GM12865 (cell line): ENCODE measurements at regions not wholly inside any gene's neighbourhood (a gene's known extent, or its start where the extent isn't known, plus 50 kb on each side); places are given as distances from the start of the nearest gene placed in this dataset.

Experiments used
- DNase-seq: peaks from one replicate; pipeline ENCODE4 v3.0.0; 2010; ENCODE audit warnings: low read depth
- H3K4me3 ChIP-seq: 2 replicates; pipeline ENCODE4 v1.5.1; 2011; ENCODE audit warnings: mild to moderate bottlenecking, low read depth, low read length, control low read depth
- TF ChIP-seq, protein P1 (sequence below): IDR thresholded peaks from 2 replicates; pipeline ENCODE4 v1.5.1; 2011; ENCODE audit warnings: low read length, control low read depth, low read depth, inconsistent platforms; ENCODE audit not compliant: insufficient read depth; ENCODE audit errors: missing control alignments

DNA sequence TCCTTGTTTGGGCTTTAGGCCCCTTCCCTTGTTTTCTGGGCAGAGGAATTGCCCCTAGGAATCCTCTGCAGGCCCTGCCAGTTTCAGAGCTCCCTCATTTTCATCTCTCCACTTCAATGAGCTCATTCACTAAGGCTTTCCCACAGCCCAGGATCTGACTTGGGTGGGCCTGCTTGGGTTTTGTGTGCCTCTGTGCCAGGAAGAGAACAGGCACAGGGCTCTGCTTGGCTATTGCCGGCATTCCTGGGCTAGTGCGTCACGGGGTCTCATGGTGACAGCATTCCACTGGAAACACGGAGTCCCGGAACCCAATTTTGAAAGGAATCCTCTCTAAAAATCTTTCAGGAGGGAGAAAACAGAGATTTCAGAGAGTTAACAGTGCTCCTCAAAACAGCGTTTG is 150.5 kb downstream of the VCX3A start:
- DNase-seq = no peak
- no peak overlapping the region for H3K4me3 ChIP-seq
- TF ChIP-seq, protein P1, sequence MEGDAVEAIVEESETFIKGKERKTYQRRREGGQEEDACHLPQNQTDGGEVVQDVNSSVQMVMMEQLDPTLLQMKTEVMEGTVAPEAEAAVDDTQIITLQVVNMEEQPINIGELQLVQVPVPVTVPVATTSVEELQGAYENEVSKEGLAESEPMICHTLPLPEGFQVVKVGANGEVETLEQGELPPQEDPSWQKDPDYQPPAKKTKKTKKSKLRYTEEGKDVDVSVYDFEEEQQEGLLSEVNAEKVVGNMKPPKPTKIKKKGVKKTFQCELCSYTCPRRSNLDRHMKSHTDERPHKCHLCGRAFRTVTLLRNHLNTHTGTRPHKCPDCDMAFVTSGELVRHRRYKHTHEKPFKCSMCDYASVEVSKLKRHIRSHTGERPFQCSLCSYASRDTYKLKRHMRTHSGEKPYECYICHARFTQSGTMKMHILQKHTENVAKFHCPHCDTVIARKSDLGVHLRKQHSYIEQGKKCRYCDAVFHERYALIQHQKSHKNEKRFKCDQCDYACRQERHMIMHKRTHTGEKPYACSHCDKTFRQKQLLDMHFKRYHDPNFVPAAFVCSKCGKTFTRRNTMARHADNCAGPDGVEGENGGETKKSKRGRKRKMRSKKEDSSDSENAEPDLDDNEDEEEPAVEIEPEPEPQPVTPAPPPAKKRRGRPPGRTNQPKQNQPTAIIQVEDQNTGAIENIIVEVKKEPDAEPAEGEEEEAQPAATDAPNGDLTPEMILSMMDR = no peak

DNA sequence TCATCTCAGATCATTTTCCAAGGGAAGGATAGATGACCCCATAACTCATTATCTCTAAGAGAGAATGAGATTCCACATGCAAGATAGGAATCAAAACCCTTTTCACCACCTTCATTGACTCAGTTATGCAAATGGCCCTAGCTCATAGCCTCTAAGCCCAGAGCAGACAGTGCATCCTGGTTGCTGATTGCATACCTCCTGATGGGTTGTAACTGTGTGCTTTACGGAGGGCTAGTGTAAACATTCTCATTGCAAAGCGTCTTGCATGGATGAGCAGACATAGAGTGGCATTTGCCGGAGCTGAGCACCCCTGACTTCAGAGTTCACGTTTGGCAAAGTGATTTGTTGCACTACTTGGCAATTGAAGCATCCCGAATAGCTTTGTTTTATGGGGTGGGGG is 151.0 kb downstream of the VCX3A start:
- TF ChIP-seq, protein P1 = no peak
- no peak overlapping the region for H3K4me3 ChIP-seq
- no peak for DNase-seq

DNA sequence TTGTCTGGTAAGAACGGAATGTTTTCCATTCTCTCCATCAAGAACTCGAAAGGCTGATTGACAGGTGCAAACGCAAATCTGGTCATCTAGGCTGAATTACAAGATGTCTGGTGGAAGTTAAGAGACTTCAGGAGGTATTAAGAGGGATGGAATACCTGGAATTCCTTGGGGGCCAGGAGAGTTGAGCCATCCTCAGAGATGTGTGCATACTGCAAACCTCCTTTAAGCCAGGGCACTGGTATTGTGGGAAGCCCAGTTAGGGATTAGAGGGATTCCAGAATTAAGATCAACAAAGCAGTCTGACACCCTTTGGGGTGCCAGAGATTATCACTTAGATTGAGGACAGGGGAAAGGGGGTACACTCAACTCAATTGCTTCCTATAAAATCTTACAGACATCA is 151.4 kb downstream of the VCX3A start:
- TF ChIP-seq, protein P1 = no peak
- no peak for DNase-seq

DNA sequence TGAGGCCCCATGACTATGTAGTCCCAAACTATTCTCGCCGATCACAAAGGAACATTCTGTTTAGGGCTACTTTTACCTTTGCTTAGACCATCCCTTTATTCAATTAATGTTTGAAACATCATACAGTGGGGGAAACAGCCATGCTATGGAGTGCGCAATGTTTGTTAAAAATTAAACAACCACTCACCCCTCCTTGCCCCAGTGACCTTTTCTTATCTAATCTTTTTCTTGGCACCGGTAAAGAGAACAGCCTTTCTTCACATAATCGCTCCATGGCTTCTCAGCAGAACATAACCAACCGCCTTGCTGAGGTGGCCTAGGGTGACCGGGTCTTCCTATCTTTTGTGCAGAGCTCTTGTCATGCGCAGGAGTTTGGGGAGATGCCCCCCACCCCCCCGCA is 152.6 kb downstream of the VCX3A start:
- no peak overlapping the region for H3K4me3 ChIP-seq
- TF ChIP-seq, protein P1 = no peak
- no peak for DNase-seq

More for the DNA sequence above, 151.4 kb downstream of the VCX3A start:
- no peak overlapping the region for H3K4me3 ChIP-seq

DNA sequence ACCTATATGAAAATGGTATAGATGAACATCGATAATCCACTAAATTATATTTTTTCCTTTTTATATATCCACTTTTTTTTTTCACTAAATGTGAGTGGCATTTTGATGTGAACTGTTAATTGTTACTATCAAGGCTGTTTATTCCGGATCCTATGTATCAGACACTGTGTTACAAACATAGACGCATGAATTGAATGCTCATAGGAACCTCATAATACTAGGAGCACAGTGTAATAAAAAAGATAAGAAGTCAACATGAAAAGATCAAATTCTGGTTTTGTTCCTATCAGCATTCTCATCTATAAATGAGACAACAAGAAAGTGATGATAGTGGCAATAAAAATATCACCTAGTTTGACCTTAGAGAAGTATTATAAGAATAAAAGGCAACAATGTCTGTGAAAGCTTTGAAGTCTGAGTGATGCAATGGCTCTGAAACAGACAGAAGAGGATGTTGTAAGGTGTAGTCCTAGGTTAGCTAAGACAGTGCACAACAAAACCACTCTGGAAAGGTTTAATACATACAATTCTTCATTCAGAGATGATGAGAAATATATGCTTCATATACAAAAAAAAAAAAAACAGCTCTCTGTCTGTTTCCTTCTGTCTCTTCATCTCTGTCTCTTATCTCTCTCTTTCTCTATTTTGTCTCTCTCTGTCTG is 148.6 kb upstream of the NLGN4X start:
- no peak for DNase-seq
- TF ChIP-seq, protein P1 = no peak
- H3K4me3 ChIP-seq = no peak overlapping the region

DNA sequence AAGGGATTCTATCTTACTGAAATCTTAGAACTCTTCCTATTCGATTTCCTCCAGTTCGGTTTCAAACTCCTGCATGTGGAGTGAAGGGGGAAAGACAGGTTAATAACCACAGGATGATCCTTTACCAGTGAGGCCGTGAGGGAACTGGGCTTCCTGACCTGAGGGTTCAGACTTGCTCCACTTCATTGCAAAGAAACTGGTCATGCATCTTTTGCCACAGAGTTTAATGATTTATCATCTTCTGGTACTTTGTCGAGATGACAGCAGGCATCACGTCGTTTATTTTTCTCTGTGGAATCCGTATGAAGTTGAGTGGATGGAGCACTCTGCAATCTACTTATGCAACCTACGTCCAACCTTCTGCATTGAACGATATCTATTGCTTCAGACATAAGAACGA is 145.9 kb upstream of the NLGN4X start:
- no peak for DNase-seq
- H3K4me3 ChIP-seq = no peak overlapping the region
- TF ChIP-seq, protein P1 = no peak

DNA sequence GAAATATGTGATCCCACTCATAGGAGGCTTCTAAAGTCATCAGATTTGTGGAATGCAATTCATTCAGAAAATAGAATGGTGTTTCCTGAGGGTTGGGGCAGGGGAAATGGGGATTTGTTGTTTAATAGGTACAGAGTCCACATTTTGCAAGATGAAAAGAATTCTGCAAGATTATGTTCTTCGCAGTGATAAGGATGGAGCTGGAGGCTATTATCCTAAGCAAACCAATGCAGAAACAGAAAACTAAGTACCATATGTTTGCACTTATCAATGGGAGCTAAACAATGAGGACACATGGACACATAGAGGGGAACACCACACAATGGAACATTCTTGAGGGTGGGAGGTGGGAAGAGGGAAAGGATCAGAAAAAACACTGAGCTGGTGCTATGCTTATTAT is 144.3 kb upstream of the NLGN4X start:
- DNase-seq = no peak
- TF ChIP-seq, protein P1 = no peak
- no peak overlapping the region for H3K4me3 ChIP-seq
